NCI-H748 treated with DMSO at 0.1 percent for 48 hours (cell line): ENCODE measurements at regions not wholly inside any gene's neighbourhood (a gene's known extent, or its start where the extent isn't known, plus 50 kb on each side); places are given as distances from the start of the nearest gene placed in this dataset.

ENCODE experiments used
- DNase-seq: peaks from one replicate; lab custom pipeline; 2025; lab: John Stamatoyannopoulos, UW

DNA sequence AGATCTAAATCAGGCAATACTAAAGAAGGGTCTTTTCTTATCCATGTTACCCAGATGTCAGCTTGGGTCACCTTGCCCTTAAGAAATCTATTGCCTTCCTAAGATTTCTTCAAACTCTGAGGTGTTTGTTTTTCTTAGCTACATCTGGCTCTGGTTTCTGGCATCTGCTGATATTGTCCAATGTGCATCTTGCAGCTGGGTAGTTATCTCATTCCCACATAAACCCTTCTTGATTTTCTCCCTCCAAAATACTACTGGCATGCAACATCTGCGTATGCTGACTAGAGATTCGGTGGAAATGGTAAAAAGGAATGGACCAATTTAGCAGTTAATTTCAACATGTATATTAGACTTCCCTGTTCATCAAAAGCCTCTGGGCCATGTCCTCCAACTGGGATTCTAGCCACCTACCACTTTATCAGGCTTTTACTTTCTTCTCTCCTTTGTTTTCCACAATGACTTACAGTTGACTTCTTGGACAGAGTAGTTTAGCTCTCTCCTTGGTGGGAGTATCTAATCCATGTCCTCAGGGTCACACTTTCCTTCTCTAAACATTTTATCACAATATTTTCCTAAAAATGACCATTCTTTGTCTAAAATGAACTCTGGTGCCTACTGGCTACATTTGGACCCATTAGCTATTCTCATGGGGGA is 324.8 kb upstream of the FAR2 start:
- DNase-seq, result no peak

DNA sequence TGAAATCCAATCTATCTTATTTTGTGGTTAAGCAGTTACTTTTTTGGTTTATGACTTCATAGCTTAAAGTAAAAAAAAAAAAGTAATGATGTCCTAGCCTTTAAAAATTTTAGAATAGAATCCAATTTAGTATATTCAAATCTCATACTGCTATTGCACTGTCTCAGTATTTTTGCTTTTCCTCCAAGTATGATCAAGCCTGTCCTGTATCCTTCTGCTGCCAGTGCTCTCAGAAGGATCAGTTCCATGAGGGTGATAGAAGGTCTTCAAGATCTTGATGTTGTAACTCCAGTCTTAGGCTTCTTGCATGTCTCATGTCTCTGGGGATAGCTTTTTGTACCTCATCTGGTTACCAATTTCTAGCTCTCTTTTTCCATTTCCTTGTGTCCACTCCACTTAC is 324.2 kb upstream of the FAR2 start:
- no peak for DNase-seq

DNA sequence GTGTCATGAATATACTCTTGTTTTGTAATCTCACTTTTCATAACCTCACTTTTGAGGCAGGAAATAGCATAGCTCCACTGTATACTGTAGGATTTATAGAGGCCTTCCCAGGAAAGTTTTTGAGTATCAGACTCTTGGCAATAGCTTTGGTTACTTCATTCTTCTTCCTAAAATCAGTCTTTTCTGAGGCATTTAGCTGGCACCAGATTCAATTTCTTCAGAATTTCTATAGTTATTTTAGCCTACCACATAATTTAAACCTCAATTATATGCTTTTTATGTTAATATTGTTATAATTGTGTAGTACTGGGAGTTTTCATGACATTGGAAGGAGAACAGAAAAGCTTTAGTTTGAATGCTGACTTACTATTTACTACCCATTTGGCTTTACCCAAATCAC is 322.3 kb upstream of the FAR2 start:
- no peak for DNase-seq

DNA sequence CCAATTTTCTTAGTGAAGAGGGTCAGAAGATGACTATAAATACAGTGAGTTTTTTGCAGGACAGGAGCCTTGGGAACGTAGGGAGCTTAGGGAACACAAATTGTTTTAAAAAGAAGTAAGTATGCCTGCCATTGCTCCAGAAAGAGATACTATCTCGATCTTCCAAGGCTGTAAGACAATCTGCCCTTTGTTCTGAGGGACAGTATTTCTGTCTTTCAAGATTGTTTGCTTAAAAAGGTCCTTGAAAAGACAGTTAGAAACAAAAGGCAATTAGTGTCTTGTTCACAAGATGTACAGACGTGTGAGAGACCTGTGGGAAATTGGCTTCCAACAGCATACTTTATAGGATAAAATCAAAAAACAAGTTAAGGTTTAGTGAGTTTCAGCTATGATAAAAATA is 321.2 kb upstream of the FAR2 start:
- DNase-seq, result no peak

DNA sequence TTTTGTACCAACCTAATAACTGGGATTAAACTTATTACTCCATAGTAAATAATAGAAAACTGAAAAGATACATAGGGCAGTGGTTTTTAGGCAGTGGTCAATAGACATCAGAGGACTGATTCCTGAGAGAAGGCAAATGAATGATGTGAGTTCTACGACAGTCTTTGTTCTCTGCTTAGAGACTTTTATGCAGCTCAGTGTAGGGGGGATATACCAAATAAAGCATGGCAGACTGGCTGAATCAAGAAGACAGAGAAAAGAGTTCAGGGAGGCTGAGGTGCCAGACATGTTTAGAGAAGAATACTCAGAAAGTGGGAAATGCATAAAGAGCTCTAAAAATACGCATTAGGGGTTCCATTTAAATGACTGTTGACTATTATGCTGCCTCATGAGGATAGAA is 320.8 kb upstream of the FAR2 start:
- no peak for DNase-seq

DNA sequence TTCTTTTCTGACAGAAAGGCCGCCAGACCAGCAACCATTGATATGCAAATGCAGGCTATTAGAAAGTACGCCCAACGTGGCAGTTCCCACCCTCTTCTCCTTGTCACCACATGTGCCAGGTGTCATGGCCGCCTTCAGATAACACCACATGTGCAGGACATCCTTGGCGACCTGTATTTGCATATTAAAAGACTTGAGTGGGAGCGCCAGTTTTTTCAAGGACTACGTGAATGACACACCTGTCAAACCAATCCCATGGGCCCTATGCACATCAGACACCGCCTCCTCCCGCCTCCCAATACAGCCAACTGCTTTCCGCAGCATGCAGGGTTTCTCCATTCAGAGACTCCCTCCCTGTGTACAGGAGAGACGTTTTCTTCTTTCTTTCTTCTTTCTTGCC is 318.6 kb upstream of the FAR2 start:
- DNase-seq, result no peak

DNA sequence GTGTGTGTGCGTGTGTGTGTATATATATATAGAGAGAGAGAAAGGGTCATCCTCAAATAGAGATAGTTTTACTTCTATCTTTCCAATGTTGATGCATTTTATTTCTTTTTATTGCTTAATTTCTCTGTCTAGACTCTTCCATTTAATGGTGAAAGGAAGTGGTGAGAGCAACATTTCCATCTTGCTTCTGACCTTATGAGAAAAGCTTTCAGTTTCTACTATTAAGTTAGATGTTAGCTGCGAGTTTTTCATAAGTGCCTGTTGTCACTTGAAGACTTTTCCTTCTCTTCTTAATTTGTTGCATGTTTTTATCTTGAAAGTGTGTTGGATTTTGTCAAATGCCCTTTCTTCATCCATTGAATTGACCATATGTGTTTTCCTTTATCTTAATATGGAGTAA is 304.4 kb upstream of the FAR2 start:
- DNase-seq, result no peak

DNA sequence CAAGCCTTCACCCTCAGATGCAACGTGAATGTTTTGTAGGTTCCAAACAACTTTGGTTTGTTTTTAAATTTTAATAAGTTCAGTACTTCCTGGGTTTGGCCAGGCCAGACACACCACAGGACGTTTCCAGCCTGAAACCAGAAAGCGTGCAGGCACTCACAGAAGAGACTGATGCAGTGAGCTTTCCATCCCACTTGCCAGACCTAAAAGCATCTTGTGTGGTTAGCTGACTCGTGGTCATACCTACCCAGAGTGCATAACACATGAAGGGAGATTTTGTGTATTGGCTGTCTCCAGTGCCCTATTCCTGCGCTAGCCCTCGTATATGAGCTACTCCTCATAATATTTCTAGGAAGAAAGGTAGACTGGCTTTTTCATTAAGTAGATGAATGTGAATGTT is 297.3 kb upstream of the FAR2 start:
- no peak for DNase-seq

DNA sequence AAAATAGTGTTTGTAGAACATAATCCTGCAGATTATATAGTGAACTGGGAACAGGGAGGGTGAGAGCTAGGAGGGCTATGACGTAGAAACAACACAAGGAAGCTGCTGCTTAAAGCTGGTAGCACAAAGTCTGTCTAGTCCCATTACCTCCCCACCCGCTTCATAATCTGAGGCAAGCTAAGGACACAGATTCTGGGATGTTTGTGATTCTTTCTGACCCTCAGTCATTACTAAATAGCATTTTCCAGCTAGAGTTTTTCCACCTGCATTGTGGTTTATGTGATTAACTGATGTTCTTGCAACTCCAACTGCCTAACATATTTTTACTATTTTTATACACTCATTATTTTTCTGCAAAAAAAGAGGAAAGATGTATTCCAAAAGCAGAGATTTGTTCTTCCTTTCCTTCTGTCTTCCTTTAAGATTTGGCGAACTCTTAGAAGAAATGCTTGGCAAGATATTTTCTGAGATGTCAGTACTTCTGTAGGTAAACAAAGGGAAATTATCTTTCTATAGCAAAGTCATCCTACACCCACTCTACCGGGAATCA is 293.2 kb upstream of the FAR2 start:
- DNase-seq, result no peak

DNA sequence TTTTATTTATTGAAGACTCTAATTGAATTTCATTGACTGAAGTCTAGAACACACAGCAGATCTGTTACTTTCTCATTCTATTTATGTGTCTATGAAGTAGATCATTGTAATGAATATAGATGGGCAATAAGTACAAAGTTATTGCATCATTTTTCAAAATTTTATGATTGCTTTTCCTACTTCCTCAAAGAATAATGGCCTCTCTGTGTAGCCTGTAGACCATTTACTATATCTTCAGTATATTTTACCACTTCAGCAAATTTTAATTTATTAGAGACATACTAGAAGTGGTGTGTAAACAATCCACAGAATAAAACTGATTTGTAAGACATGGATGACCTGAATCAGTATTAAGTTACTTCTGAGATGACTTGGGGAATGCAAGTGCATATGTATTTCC is 291.7 kb upstream of the FAR2 start:
- no peak for DNase-seq

DNA sequence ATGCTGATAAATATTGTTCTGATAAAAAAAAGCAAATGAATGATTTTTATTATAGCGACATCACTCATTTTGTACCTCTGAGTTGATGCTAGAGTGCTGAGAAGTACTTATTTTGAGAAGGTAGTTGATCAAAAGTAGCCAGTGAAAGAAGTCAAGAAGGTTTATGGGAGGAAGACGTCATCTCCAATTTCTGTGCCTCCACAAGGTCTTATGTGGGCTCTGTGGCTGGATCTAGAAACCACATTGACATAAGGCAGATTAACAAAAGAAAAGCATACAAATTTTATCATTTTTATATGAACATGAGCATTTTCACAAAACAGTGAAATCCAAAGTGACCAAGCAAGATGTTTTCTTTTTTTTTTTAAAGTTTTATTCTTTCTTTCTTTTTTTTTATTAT is 289.5 kb upstream of the FAR2 start:
- no peak for DNase-seq

DNA sequence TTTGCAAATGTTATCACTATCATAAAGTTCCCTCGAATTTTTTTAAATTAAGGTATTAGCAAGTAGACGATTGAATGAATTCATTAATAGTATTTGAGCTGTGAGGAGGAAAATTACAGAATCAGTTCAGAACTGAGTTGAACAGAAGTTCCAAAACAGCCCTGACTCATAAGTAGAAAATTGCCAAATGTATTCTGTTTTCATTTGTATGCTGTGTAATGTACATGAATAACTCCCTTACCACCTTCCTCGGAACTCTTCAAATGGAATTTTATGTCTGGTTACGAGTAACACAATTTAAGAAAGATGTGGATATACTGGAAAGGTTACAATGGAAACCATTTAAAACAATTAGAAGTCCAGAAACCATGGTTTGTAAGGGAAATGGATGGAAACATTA is 283.3 kb upstream of the FAR2 start:
- no peak for DNase-seq

DNA sequence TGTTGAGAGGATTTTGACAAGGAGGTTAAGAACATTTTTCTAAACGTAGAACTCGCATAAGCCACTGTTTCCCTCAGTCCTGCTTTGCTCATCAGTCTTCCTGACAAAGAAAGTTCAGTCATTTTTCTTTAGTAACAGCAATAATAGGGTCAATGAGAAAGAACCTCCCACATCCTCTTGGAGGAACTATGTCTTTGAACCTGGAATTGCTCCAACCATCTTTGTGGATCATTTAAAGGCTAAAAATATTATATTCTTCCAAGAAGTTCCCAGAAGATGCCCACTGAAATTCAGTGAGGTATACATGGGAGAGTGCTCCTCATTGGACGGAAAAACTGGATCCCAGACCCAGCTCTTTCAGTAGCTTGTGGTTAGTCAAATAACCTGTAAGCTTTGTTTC is 282.8 kb upstream of the FAR2 start:
- no peak for DNase-seq

DNA sequence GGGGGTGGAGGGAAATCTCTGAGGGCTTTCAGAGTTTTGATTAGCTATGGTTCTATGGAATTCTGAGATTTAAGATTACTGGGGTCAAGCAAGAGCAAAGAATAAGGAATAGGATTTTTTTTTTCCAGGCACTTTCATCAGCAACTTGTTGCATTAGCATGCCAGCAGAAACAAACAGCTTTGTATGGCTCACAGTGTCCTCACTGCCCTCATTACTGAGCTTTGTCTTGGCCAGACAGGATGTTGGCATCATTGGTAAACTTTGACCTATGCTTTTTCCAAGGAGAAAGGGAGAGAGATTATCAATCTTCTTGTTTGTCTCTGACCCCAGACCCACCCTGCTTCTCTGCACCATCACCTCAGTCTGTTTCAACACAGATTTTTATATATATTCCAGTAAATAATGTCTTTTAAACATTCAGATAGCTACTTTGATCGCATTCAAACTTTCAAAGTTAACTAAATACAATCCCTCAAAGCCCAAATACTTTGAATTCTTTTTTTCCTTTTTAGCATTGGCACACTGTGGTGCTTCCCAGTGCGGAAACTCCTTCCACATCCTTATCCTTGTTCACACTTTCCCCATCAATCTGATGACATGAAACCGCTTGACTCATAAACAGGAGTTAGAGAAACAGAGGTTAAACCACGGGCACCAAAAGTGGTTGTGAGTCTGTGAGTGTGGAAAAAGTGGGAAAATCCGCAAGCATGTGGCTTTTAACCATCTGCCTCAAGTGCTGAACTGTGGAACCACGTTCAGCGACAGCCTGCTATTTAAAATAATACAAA is 282.2 kb upstream of the FAR2 start:
- DNase-seq, result no peak

DNA sequence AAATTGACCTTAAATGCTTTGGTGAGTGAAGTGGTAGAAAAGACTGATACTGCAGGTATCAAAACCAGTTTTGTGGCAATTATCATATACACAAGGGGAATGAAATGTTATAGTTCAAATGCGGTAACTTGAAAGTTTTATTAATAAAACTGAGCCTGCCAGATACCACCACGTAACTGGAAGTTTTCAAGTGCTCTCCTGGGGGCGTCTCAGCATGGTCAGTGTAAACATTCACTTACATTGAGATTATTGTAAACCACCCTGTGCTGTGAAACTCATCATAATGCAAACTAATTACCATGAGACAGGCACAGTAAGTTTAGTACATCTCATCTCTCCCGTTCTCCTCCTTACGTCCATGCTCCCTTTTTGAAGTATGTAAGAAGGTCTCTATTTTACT is 280.7 kb upstream of the FAR2 start:
- no peak for DNase-seq

DNA sequence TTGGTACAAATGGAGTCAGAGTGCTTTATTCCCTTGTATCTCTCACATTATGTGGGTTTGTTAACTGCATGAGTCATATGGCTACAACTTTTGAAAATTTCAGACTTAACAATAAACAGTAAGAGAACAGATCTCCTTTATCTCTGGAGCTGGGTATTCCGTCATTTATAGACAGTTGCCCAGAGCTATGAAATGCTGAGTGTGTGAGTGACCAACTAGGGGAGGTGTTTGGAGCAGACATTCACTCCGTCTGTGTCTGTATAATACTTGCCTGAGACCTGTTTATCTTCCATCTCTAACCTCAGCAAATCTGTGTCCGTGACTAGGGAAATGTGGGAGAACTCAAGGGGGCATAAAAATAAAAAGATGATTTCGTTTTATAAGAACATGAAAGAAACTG is 279.9 kb upstream of the FAR2 start:
- DNase-seq, result no peak

DNA sequence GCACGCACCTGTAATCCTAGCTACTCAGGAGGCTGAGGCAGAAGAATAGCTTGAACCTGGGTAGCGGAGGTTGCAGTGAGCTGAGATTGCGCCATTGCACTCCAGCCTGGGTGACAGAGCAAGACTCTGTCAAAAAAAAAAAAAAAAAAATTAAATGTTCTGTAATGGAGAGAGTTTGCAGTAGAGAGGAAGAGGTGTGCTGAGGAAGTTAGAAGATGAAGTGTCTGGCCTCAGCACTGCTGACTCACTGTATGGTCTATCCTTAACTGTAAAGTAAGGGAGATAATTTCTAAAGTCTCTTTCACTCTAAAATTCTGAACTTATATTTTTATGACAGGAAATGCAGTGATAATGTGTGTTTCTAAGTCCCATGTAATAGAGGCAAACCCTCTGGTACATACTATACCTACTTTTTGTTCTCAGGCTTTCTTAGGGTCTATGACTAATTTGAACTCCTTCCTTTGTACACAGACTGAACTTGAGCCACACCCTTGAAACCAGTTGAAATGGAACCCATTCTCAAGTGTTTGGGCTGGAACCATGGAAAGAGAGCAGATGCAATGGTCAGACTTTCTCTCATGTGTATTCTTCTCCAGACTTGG is 278.1 kb upstream of the FAR2 start:
- no peak for DNase-seq

DNA sequence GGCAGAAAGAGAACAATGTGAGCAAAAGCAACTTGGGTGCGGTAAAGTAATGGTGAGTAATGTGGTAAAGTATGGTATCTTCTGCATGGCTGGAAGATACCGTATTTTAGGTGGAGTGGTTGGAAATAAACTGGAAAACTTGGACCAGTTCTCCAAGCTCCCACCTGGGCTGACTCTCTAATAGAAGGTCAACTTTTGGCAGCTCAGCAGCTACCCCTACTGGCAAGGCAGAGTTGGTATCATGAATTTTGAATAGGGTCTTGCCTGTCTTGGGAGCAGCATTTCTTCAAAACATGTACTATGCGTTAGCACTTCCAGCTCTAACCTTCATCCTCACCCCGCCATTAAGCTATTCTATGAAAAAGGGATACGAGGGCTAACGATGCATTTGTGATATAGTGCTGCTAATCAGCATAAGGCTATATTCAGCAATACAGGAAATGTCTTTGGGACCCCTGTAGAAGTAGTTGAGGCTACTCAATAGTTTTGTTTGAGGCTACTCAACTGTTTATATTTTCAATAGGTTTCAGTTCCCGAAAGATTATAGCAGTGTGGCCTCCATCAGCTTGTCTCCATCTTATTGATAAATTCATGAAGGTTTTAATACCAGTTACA is 276.3 kb upstream of the FAR2 start:
- DNase-seq, result peak; percentile 12

DNA sequence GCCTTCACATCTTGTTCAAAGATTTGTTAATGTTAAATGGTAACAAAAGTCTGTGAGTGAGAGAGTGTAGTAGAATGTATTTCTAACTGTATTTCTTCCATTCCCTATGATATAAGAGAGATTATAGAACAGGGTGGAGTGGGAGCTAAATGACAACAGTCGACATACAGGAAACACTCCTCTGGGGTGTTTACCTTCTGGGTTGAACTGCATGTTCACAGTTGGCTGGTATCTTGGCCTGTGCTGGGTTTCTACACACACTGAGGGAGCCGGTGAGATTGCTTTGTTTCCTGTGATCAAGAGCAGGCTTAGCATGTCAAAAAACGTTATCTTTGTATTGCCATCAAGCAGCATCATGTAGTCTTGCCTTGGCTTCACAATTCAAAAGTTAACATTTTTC is 274.3 kb upstream of the FAR2 start:
- DNase-seq, result no peak

DNA sequence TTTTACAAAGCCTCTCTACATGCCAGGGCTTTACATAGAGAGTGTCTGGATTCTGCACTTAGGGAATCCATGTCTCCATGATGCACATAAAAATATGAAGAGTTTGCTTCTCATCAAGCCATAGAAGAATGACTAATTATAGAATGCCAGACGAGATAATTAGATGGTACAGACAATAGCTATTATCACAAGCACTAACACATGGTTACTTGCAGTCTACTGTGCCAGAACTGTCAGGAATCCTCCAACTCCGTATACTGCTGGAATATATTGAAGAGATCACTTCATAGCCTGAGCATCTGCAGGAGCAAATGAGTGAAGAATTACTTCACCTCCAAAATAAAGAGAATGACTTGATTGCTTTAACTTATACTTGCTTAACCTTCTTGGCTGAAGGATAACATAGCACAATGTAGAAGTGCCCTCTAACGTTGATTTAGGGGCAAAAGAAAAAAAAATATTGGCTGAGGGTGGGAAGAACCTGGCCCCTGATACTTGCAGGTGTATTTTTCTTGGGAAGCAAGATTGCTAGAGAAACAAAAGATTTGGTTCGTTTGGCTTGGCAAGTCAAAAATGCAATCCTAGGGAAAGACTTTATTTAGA is 272.8 kb upstream of the FAR2 start:
- no peak for DNase-seq

DNA sequence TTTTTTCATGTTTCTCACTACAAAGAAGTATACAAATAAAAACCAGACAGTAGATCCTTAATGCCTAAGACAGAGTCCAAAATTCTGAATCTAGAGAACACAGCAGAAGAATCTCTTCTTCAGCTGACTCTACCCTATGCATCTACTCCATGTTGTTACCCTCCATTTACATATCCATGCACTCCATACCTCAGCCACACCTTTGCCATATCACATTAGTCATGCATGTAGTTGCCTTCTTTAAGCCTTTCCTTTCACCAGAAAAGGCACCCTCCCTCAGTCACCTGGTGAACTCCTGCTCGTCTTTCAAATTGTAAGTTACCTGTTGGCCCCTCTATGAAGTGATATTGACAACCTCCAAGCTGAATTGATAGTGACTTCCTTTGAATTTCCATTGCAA is 271.2 kb upstream of the FAR2 start:
- DNase-seq, result no peak

DNA sequence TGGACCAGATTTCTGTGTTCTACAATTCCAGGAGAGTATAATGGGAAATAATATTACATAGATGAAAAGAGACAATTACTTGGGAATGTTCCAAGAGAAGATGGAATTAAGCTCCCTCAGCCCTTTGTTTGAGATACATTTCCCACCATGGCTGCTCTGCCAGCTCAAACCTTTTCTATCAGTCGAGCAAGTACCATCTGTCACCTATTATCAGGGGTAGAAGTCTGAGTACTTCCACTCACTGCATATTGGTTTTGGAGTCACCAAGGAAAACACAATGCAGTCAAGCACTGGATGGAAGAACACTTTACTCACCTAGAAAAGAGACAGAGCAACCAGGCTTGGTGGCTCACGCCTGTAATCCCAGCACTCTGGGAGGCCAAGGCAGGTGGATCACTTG is 270.4 kb upstream of the FAR2 start:
- DNase-seq, result no peak

DNA sequence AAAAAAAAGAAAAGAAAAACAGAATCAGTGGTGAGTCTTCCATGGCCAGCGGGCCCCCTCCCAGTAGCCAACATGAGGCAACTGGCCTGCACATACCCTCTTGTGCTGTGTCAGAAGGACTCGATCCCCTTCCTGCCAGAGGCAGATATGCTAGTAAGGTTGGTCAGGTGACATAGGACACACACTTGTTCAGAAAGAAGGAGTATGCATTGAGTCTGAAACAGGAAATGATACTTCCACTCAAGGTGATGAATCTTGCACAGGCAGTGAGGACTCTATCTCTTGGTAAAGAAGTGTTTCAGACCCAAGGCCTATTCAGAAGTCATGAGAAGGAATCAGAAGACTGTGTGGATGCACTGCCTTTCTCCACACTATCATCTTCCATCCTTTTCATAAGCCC is 269.7 kb upstream of the FAR2 start:
- no peak for DNase-seq
